SK-N-MC (cell line): ENCODE measurements at regions not wholly inside any gene's neighbourhood (a gene's known extent, or its start where the extent isn't known, plus 50 kb on each side); places are given as distances from the start of the nearest gene placed in this dataset.

Experiments used
- EZH2 ChIP-seq: fragments of 200-600 bp; sonication (generic); IDR thresholded peaks from one replicate; pipeline ENCODE4 v1.6.1; 2017; ENCODE audit warnings: antibody characterized with exemption
- FOXP2 ChIP-seq: optimal IDR thresholded peaks from 2 replicates; pipeline ENCODE3; 2011; ENCODE audit warnings: mild to moderate bottlenecking, moderate library complexity; ENCODE audit not compliant: insufficient read depth; ENCODE audit errors: extremely low read length, control extremely low read depth
- POLR2AphosphoS5 ChIP-seq: IDR thresholded peaks from 2 replicates; pipeline ENCODE4 v1.6.1; 2012; ENCODE audit warnings: mild to moderate bottlenecking, low read depth, low read length, borderline replicate concordance

- TF ChIP-seq EZH2 (no peak), POLR2AphosphoS5 (no peak), FOXP2 (no peak)
These were observed 169.1 kb downstream of the DSEL start for GRCh38 chr18:67347438-67347837.
